Left hindlimb (tissue), 1 donor: ENCODE measurements at regions not wholly inside any gene's neighbourhood (a gene's known extent, or its start where the extent isn't known, plus 50 kb on each side); places are given as distances from the start of the nearest gene placed in this dataset.

Experiments used
- DNase-seq: peaks from one replicate; pipeline ENCODE4 v3.0.0-alpha.2; 2018

GRCh38 chr5:96157841-96158291 lies 196.2 kb upstream of the ELL2 start:
- no peak for DNase-seq

- no peak for DNase-seq
Observed at GRCh38 chr5:96157077-96157780, 195.6 kb upstream of the ELL2 start.

GRCh38 chr5:96155147-96155546 lies 193.5 kb upstream of the ELL2 start:
- DNase-seq = no peak

- no peak for DNase-seq
Observed at GRCh38 chr5:96151891-96152290, 190.2 kb upstream of the ELL2 start.

- DNase-seq = no peak
Observed at GRCh38 chr5:96150007-96150406, 188.4 kb upstream of the ELL2 start.

GRCh38 chr5:96149546-96149945 lies 187.9 kb upstream of the ELL2 start:
- no peak for DNase-seq

GRCh38 chr5:96149021-96149420 lies 187.4 kb upstream of the ELL2 start:
- no peak for DNase-seq

- DNase-seq = no peak
Observed at GRCh38 chr5:96148376-96148775, 186.7 kb upstream of the ELL2 start.

- no peak for DNase-seq
Observed at GRCh38 chr5:96147866-96148265, 186.2 kb upstream of the ELL2 start.

- no peak for DNase-seq
Observed at GRCh38 chr5:96146675-96147074, 185.0 kb upstream of the ELL2 start.

- no peak for DNase-seq
Observed at GRCh38 chr5:96144289-96144688, 182.6 kb upstream of the ELL2 start.

GRCh38 chr5:96143450-96143849 lies 181.8 kb upstream of the ELL2 start:
- DNase-seq = no peak

GRCh38 chr5:96142786-96143434 lies 181.3 kb upstream of the ELL2 start:
- no peak for DNase-seq

- DNase-seq = no peak
Observed at GRCh38 chr5:96142184-96142781, 180.6 kb upstream of the ELL2 start.

GRCh38 chr5:96141749-96142148 lies 180.1 kb upstream of the ELL2 start:
- DNase-seq = no peak

- no peak for DNase-seq
Observed at GRCh38 chr5:96140496-96140895, 178.8 kb upstream of the ELL2 start.

GRCh38 chr5:96140084-96140483 lies 178.4 kb upstream of the ELL2 start:
- DNase-seq = no peak

GRCh38 chr5:96134886-96135285 lies 173.2 kb upstream of the ELL2 start:
- DNase-seq = no peak

- DNase-seq = no peak
Observed at GRCh38 chr5:96133341-96134079, 171.9 kb upstream of the ELL2 start.

- no peak for DNase-seq
Observed at GRCh38 chr5:96129276-96129675, 167.6 kb upstream of the ELL2 start.

GRCh38 chr5:96128204-96128864 lies 166.7 kb upstream of the ELL2 start:
- DNase-seq = no peak

- DNase-seq = no peak
Observed at GRCh38 chr5:96127538-96127937, 165.9 kb upstream of the ELL2 start.
